Stimulated activated CD4-positive, alpha-beta T cell treated with anti-CD3 and anti-CD28 coated beads, Interleukin-2, amount 100 ng/mL, for 24 hours (primary cell): ENCODE measurements at regions not wholly inside any gene's neighbourhood (a gene's known extent, or its start where the extent isn't known, plus 50 kb on each side); places are given as distances from the start of the nearest gene placed in this dataset.
"Not testable (repeated sequence)": the region's sequence is repeated elsewhere in the genome, so short reads cannot be mapped to it uniquely, and the experiment has no call there.

ENCODE experiments used
- DNase-seq, 2 donors: peaks; one replicate each; pipeline ENCODE4 v3.0.0-alpha.2; 2020

- no peak for DNase-seq
These were observed 175.3 kb upstream of the TMEM229A start for GRCh38 chr7:124208173-124208572.

GRCh38 chr7:124205526-124205925 lies 172.7 kb upstream of the TMEM229A start:
- no peak for DNase-seq

- DNase-seq = no peak
These were observed 169.7 kb upstream of the TMEM229A start for GRCh38 chr7:124202546-124202945.

- DNase-seq = no peak
These were observed 169.0 kb upstream of the TMEM229A start for GRCh38 chr7:124201768-124202349.

GRCh38 chr7:124196519-124196918 lies 163.7 kb upstream of the TMEM229A start:
- DNase-seq = no peak

- no peak for DNase-seq
These were observed 160.0 kb upstream of the TMEM229A start for GRCh38 chr7:124192885-124193284.

- no peak for DNase-seq
These were observed 158.8 kb upstream of the TMEM229A start for GRCh38 chr7:124191713-124192112.

- no peak for DNase-seq
These were observed 158.2 kb upstream of the TMEM229A start for GRCh38 chr7:124191030-124191429.

GRCh38 chr7:124188576-124188975 lies 155.7 kb upstream of the TMEM229A start:
- DNase-seq = no peak

- DNase-seq = no peak
These were observed 155.1 kb upstream of the TMEM229A start for GRCh38 chr7:124187962-124188361.

GRCh38 chr7:124183649-124184048 lies 150.8 kb upstream of the TMEM229A start:
- DNase-seq = no peak

GRCh38 chr7:124179641-124180040 lies 146.8 kb upstream of the TMEM229A start:
- no peak for DNase-seq

GRCh38 chr7:124177891-124178290 lies 145.0 kb upstream of the TMEM229A start:
- no peak for DNase-seq

GRCh38 chr7:124171812-124172211 lies 138.9 kb upstream of the TMEM229A start:
- DNase-seq = not testable (repeated sequence)

- DNase-seq = no peak
These were observed 138.2 kb upstream of the TMEM229A start for GRCh38 chr7:124171068-124171467.

- no peak for DNase-seq
These were observed 135.7 kb upstream of the TMEM229A start for GRCh38 chr7:124168616-124169015.

- DNase-seq = no peak
These were observed 129.8 kb upstream of the TMEM229A start for GRCh38 chr7:124162667-124163066.

GRCh38 chr7:124155432-124156022 lies 122.7 kb upstream of the TMEM229A start:
- no peak for DNase-seq

GRCh38 chr7:124152859-124153692 lies 120.2 kb upstream of the TMEM229A start:
- DNase-seq = no peak

- DNase-seq = no peak
These were observed 104.8 kb upstream of the TMEM229A start for GRCh38 chr7:124137664-124138063.

- DNase-seq = no peak
These were observed 91.3 kb upstream of the TMEM229A start for GRCh38 chr7:124124201-124124600.

- DNase-seq = no peak
These were observed 88.0 kb upstream of the TMEM229A start for GRCh38 chr7:124120911-124121310.

GRCh38 chr7:124113045-124113444 lies 80.2 kb upstream of the TMEM229A start:
- no peak for DNase-seq

- DNase-seq = no peak
These were observed 73.7 kb upstream of the TMEM229A start for GRCh38 chr7:124106575-124106974.
